ENCODE measurements at regions not wholly inside any gene's neighbourhood (a gene's known extent, or its start where the extent isn't known, plus 50 kb on each side); places are given as distances from the start of the nearest gene placed in this dataset.

DNA sequence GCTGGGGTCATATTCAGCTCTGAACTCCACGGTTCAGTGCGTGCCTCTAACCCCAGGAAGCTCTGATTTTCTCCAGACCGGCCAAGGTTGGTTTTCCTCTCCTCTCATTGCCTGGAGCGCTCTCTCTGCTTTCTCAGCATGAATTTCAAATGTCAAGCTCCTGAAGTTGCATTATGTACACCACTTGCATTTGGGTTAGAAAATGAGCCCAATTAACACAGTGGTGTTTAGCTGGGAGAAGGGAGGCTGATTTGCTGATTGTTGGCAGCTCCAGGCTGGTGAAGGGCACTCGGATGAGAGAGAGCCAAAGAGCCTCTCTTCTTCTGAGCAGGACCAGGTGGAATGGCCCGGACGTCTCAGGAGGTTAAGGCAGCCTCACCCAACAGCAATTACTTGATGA, 570.9 kb downstream of the VRK1 start:
- H3K27ac Mint-ChIP-seq, result no peak overlapping the region
- TF ChIP-seq, protein P1, sequence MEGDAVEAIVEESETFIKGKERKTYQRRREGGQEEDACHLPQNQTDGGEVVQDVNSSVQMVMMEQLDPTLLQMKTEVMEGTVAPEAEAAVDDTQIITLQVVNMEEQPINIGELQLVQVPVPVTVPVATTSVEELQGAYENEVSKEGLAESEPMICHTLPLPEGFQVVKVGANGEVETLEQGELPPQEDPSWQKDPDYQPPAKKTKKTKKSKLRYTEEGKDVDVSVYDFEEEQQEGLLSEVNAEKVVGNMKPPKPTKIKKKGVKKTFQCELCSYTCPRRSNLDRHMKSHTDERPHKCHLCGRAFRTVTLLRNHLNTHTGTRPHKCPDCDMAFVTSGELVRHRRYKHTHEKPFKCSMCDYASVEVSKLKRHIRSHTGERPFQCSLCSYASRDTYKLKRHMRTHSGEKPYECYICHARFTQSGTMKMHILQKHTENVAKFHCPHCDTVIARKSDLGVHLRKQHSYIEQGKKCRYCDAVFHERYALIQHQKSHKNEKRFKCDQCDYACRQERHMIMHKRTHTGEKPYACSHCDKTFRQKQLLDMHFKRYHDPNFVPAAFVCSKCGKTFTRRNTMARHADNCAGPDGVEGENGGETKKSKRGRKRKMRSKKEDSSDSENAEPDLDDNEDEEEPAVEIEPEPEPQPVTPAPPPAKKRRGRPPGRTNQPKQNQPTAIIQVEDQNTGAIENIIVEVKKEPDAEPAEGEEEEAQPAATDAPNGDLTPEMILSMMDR (IDR thresholded peaks at IDR 0.05), result no peak
- H3K9me3 Mint-ChIP-seq, result no peaks in the 10 kb centered on the region
- no peak for ATAC-seq (ENCODE audit: low read depth)
- no peak for DNase-seq
- H3K27me3 Mint-ChIP-seq, result no peaks in the 10 kb centered on the region
- no peaks in the 10 kb centered on the region for H3K4me1 Mint-ChIP-seq
- H3K4me3 Mint-ChIP-seq, result no peak overlapping the region
- POLR2A ChIA-PET, result no interaction called here
- CTCF ChIA-PET, result no interaction called here
- intact Hi-C loops (cut with micrococcal nuclease), result no loop called here
- H3K36me3 Mint-ChIP-seq (ENCODE audit: low read depth), result no peaks in the 10 kb centered on the region

DNA sequence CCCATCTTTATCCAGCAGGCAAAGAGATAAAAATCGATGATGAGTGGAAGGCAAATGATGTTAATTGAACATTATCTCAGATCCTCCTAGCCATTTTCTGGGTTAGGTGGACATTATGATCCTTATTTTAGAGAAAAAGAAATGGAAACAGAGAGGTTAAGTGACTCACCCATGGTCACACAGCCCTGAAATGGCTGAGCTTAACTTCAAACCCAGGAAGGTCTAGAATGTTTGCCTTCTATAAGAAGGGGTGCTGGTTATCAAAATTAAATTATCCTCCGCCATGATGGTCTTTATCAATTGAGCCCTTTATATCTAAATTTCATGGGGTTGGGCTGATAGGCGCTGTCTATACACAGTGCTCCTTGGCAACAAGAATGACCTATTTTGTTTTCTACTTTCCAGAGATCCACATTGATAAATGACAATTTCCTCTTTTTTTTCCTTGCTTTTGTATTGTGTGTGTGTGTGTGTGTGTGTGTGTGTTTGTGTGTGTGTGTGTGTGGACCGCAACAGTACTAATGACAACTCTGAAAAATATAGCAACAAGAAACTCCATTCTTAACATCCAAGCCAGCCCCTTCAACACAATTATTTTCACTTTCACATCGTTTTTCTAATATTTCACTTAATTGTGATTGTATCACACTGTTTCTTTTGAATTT, 571.9 kb downstream of the VRK1 start:
- POLR2A ChIA-PET, result no interaction called here
- no peak for ATAC-seq (ENCODE audit: low read depth)
- no peak overlapping the region for H3K4me3 Mint-ChIP-seq
- no peak overlapping the region for H3K27ac Mint-ChIP-seq
- CTCF ChIA-PET, result no interaction called here
- no peak for DNase-seq
- no peaks in the 10 kb centered on the region for H3K36me3 Mint-ChIP-seq (ENCODE audit: low read depth)
- peaks cover 3% of the 10 kb centered on the region for H3K27me3 Mint-ChIP-seq
- no peaks in the 10 kb centered on the region for H3K4me1 Mint-ChIP-seq
- intact Hi-C loops (cut with micrococcal nuclease), result no loop called here
- TF ChIP-seq, protein P1 (IDR thresholded peaks at IDR 0.05), result no peak
- no peaks in the 10 kb centered on the region for H3K9me3 Mint-ChIP-seq

DNA sequence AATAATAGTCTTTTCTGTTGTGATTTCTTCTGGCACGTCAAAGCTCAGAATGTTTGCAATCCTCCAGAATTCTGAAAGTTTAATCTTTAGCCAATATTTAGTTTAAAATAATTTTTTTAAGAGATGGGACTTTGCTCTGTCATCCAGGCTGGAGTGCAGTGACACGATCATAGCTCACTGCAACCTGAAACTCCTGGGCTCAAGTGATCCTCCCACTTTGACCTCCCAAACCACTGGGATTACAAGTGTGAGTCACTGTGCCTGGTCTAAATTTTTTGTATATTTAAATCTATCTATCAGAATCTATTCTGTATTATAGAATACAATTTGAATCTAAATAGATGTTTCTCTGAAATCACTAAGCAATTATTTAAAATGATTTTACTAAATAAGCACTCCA, 572.7 kb downstream of the VRK1 start:
- no peaks in the 10 kb centered on the region for H3K4me1 Mint-ChIP-seq
- ATAC-seq (ENCODE audit: low read depth), result no peak

DNA sequence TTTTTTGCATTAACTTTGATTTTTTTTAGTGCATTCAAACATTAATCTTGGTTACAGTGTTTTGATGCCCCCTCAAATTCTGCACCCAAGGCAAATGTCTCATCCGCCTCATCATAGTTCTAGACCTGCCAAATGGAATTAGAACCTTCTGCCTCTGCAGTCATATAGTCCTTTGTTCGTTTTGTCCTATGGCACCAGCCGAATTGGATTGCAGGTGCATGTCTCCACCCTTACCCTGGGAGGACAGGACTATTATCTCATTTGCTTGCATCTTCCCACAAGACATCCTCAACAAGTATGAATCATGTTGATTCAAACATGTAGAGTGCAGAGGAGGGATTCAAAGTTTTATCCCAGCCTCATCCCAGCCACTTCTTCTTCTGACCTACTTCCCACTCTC, 579.1 kb downstream of the VRK1 start:
- Mint-ChIP-seq H3K27ac (no peak overlapping the region), H3K9me3 (no peaks in the 10 kb centered on the region), H3K4me3 (no peak overlapping the region), H3K27me3 (peaks cover 3% of the 10 kb centered on the region), H3K4me1 (no peaks in the 10 kb centered on the region), H3K36me3 (ENCODE audit: low read depth) (no peaks in the 10 kb centered on the region)
- ATAC-seq (ENCODE audit: low read depth) (no peak), DNase-seq (no peak)
- ChIA-PET CTCF (no interaction called here), POLR2A (no interaction called here)
- TF ChIP-seq, protein P1 (IDR thresholded peaks at IDR 0.05), result no peak
- intact Hi-C loops (cut with micrococcal nuclease), result no loop called here

More for the DNA sequence above, 572.7 kb downstream of the VRK1 start:
- intact Hi-C loops (cut with micrococcal nuclease), result no loop called here
- CTCF ChIA-PET, result no interaction called here
- Mint-ChIP-seq H3K4me3 (no peak overlapping the region), H3K27me3 (peaks cover 3% of the 10 kb centered on the region), H3K9me3 (no peaks in the 10 kb centered on the region), H3K27ac (no peak overlapping the region), H3K36me3 (ENCODE audit: low read depth) (no peaks in the 10 kb centered on the region)
- TF ChIP-seq, protein P1 (IDR thresholded peaks at IDR 0.05), result no peak
- DNase-seq, result no peak
- POLR2A ChIA-PET, result no interaction called here

DNA sequence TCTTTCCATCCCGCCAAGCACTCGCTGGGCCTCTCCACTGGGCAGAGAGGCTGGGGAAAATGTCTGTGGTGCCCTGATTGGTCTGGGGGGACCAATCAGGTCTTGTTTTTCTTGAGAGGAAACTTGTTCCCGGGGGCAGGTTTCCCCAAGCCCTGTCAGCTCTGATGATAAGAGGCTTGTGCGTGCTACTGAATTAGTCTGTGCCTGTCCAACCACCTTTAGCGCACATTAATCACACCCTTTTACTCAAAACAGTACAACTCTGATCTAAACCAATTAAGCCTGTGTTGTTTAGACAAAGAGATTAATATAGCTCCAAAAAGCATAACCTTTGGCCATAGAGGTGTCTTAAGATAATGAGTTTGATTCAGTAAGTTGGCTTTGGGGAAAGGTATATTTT, 580.4 kb downstream of the VRK1 start:
- Mint-ChIP-seq H3K4me1 (no peaks in the 10 kb centered on the region), H3K27me3 (peaks cover 3% of the 10 kb centered on the region), H3K27ac (no peak overlapping the region), H3K9me3 (no peaks in the 10 kb centered on the region), H3K36me3 (ENCODE audit: low read depth) (no peaks in the 10 kb centered on the region), H3K4me3 (no peak overlapping the region)
- ATAC-seq (ENCODE audit: low read depth), result no peak
- CTCF ChIA-PET, result no interaction called here
- TF ChIP-seq, protein P1 (IDR thresholded peaks at IDR 0.05), result no peak
- DNase-seq, result no peak
- POLR2A ChIA-PET, result no interaction called here
- intact Hi-C loops (cut with micrococcal nuclease), result no loop called here

Data from activated B cell treated with CpG ODN at 0.5 μM for 24 hours (primary cell).